PC-9 (cell line): ENCODE measurements at regions not wholly inside any gene's neighbourhood (a gene's known extent, or its start where the extent isn't known, plus 50 kb on each side); places are given as distances from the start of the nearest gene placed in this dataset.

Experiments used
- BruUV-seq: library from RNA; stranded (reverse); fragments of 400-500 nt; replicated peaks from 2 replicates; lab custom pipeline; 2021; lab: Mats Ljungman, UMichigan
- CTCF ChIA-PET: fragments of 300-600 bp; sonication (Branson Sonifier 250); formaldehyde crosslinking; loops from one replicate; lab custom pipeline; 2022; ENCODE audit warnings: antibody characterized with exemption; lab: Charles Lee
- POLR2A ChIA-PET: fragments of 300-600 bp; sonication (Branson Sonifier 250); formaldehyde crosslinking; loops from one replicate; lab custom pipeline; 2022; ENCODE audit warnings: antibody characterized with exemption; ENCODE audit not compliant: unreplicated experiment; lab: Charles Lee
- DNase-seq, 2 experiments: peaks; one replicate each; pipeline versions ENCODE4 v3.0.0 to v3.0.0-alpha.2; 2015 to 2022; ENCODE audit warnings: mixed read lengths in 1 of 2
- H2AFZ ChIP-seq: fragments of 200-600 bp; sonication (generic); 2 replicates; pipeline ENCODE4 v1.8.1; 2017; ENCODE audit warnings: antibody characterized with exemption
- H3F3A ChIP-seq: fragments of 200-600 bp; sonication (generic); 2 replicates; pipeline ENCODE4 v1.8.1; 2017; ENCODE audit warnings: antibody characterized with exemption, mild to moderate bottlenecking, low read depth; ENCODE audit not compliant: insufficient read depth
- H3K27ac ChIP-seq: fragments of 200-600 bp; sonication (generic); 2 replicates; pipeline ENCODE4 v1.6.1; 2016; ENCODE audit warnings: mixed run types
- H3K27me3 ChIP-seq: fragments of 200-600 bp; sonication (generic); 2 replicates; pipeline ENCODE4 v1.6.1; 2016; ENCODE audit warnings: low read depth, mixed run types; ENCODE audit not compliant: insufficient read depth
- H3K36me3 ChIP-seq: fragments of 200-600 bp; sonication (generic); 2 replicates; pipeline ENCODE4 v1.6.1; 2016; ENCODE audit warnings: low read depth, mixed run types
- H3K4me1 ChIP-seq: fragments of 200-600 bp; sonication (generic); replicated peaks from 2 replicates; pipeline ENCODE4 v1.6.1; 2016; ENCODE audit warnings: mixed run types; ENCODE audit not compliant: insufficient read depth
- H3K4me2 ChIP-seq: fragments of 200-600 bp; sonication (generic); 2 replicates; pipeline ENCODE4 v1.6.1; 2017; ENCODE audit warnings: mixed run types
- H3K4me3 ChIP-seq: fragments of 200-600 bp; sonication (generic); 2 replicates; pipeline ENCODE4 v1.6.1; 2016; ENCODE audit warnings: mixed run types
- H3K79me2 ChIP-seq: fragments of 200-600 bp; sonication (generic); 2 replicates; pipeline ENCODE4 v1.6.1; 2017; ENCODE audit warnings: low read depth, mixed run types
- H3K9me2 ChIP-seq: fragments of 200-600 bp; sonication (generic); 2 replicates; pipeline ENCODE4 v1.8.1; 2017; ENCODE audit warnings: mild to moderate bottlenecking; ENCODE audit not compliant: insufficient read depth
- H3K9me3 ChIP-seq: fragments of 200-600 bp; sonication (generic); 2 replicates; pipeline ENCODE4 v1.8.1; 2016; ENCODE audit warnings: low read depth; ENCODE audit not compliant: insufficient read depth
- H4K20me1 ChIP-seq: fragments of 200-600 bp; sonication (generic); 2 replicates; pipeline ENCODE4 v1.8.1; 2017; ENCODE audit not compliant: insufficient read depth
- EZH2 ChIP-seq: fragments of 200-600 bp; sonication (generic); IDR thresholded peaks from 2 replicates; pipeline ENCODE4 v1.8.0; 2017; ENCODE audit warnings: antibody characterized with exemption, low read depth
- intact Hi-C: fragments of 100-400 bp; cut with micrococcal nuclease; formaldehyde crosslinking; loops from one replicate; pipeline ENCODE4 v1.10.0; 2022; ENCODE audit not compliant: unreplicated experiment
- TF ChIP-seq, protein P1 (sequence below): fragments of 200-600 bp; sonication (generic); conservative IDR thresholded peaks from 2 replicates; pipeline ENCODE4 v1.6.1; 2017; ENCODE audit warnings: mixed run types, antibody characterized with exemption, mild to moderate bottlenecking, moderate library complexity

DNA sequence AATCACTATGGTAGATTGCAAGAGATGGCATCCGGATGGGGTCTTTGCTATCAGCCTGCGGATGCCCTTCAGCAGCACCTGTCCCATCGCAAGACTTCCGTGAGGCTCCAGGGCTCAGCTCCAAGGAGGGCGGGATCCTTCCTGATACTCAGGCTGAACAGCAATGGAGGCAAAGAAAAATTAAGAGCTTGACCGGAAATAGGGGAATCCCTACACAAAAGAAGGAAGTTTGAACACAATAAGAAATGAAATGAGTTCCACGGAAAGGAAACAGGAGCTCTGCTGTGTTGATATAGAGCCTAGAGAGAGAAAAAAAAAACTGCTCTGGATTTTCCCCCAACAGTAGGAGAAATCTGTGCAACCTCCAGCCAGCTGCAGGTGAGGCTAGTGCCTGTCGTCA, 91.9 kb downstream of the ARL4C start:
- H4K20me1 ChIP-seq = no peaks in the 10 kb centered on the region
- H3K4me2 ChIP-seq = no peak overlapping the region
- H3K4me1 ChIP-seq = no peaks in the 10 kb centered on the region
- POLR2A ChIA-PET = no interaction called here
- CTCF ChIA-PET = no interaction called here
- no peaks in the 10 kb centered on the region for H3K27me3 ChIP-seq
- no peak overlapping the region for H2AFZ ChIP-seq
- intact Hi-C loops = no loop called here
- no peak overlapping the region for H3K4me3 ChIP-seq
- no peak overlapping the region for H3K27ac ChIP-seq
- no TSS peak for BruUV-seq
- no peaks in the 10 kb centered on the region for H3K9me3 ChIP-seq
- H3K9me2 ChIP-seq = no peaks in the 10 kb centered on the region
- DNase-seq = no peak
- TF ChIP-seq, protein P1, sequence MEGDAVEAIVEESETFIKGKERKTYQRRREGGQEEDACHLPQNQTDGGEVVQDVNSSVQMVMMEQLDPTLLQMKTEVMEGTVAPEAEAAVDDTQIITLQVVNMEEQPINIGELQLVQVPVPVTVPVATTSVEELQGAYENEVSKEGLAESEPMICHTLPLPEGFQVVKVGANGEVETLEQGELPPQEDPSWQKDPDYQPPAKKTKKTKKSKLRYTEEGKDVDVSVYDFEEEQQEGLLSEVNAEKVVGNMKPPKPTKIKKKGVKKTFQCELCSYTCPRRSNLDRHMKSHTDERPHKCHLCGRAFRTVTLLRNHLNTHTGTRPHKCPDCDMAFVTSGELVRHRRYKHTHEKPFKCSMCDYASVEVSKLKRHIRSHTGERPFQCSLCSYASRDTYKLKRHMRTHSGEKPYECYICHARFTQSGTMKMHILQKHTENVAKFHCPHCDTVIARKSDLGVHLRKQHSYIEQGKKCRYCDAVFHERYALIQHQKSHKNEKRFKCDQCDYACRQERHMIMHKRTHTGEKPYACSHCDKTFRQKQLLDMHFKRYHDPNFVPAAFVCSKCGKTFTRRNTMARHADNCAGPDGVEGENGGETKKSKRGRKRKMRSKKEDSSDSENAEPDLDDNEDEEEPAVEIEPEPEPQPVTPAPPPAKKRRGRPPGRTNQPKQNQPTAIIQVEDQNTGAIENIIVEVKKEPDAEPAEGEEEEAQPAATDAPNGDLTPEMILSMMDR = no peak
- TF ChIP-seq EZH2 = no peak
- no peaks in the 10 kb centered on the region for H3F3A ChIP-seq
- H3K36me3 ChIP-seq = no peaks in the 10 kb centered on the region
- no peaks in the 10 kb centered on the region for H3K79me2 ChIP-seq

DNA sequence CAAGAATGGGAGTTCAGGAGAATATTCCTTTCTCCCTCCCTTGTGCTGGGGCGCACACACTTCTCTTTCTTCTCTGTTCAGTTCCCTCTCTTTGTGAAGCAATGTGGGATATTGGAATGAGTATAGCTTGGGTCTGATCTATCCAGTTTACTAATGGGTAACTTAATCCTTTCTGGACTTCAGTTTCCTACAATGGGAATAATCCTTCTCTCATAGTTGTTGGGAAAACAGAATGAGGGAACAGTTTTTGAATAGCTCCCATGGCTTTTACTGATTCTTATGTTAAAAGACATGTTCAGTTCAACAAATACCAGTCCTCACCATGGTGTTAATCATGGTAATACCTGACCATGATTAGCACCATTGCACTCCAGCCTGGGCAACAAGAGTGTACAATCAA, 93.1 kb downstream of the ARL4C start:
- intact Hi-C loops = no loop called here

DNA sequence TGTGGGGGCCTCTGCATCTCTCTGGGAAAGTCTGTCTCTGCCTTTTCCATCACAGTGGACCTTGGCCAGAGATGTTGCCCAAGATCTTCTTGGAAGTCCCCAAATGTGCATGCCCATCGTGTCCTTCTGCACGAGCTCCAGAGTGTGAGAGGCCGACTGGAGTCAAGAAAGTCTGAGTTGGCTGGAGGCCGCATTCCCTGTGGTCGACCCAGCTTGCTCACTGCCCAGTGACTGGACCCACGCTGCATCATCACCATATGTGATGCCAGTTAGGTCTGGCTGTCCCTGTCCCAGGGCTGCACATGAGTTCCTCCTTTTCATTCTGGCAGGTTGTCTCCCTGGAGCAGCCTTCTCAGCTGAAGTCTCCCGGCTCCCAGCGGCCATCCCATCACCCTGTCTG, 93.8 kb downstream of the ARL4C start:
- H3K9me3 ChIP-seq = no peaks in the 10 kb centered on the region
- no peaks in the 10 kb centered on the region for H3K79me2 ChIP-seq
- no peak overlapping the region for H3K4me3 ChIP-seq
- H4K20me1 ChIP-seq = no peaks in the 10 kb centered on the region
- no peak overlapping the region for H3K4me2 ChIP-seq
- H3F3A ChIP-seq = no peaks in the 10 kb centered on the region
- intact Hi-C loops = no loop called here
- DNase-seq = no peak
- TF ChIP-seq, protein P1 = no peak
- TF ChIP-seq EZH2 = no peak
- no peak overlapping the region for H2AFZ ChIP-seq
- no peaks in the 10 kb centered on the region for H3K27me3 ChIP-seq
- H3K9me2 ChIP-seq = no peaks in the 10 kb centered on the region
- H3K4me1 ChIP-seq = no peaks in the 10 kb centered on the region
- H3K36me3 ChIP-seq = no peaks in the 10 kb centered on the region
- ChIA-PET CTCF (no interaction called here), POLR2A (no interaction called here)
- BruUV-seq = no TSS peak
- H3K27ac ChIP-seq = no peak overlapping the region

More for the DNA sequence above, 93.1 kb downstream of the ARL4C start:
- no TSS peak for BruUV-seq
- Histone ChIP-seq H3K9me3 (no peaks in the 10 kb centered on the region), H3K4me1 (no peaks in the 10 kb centered on the region), H3K27me3 (no peaks in the 10 kb centered on the region), H2AFZ (no peak overlapping the region), H3K9me2 (no peaks in the 10 kb centered on the region), H3K4me3 (no peak overlapping the region), H4K20me1 (no peaks in the 10 kb centered on the region), H3K27ac (no peak overlapping the region), H3K79me2 (no peaks in the 10 kb centered on the region), H3F3A (no peaks in the 10 kb centered on the region), H3K4me2 (no peak overlapping the region), H3K36me3 (no peaks in the 10 kb centered on the region)
- TF ChIP-seq EZH2 = no peak
- TF ChIP-seq, protein P1 = no peak
- no peak for DNase-seq
- POLR2A ChIA-PET = no interaction called here
- CTCF ChIA-PET = no interaction called here
